ENCODE measurements at regions not wholly inside any gene's neighbourhood (a gene's known extent, or its start where the extent isn't known, plus 50 kb on each side); places are given as distances from the start of the nearest gene placed in this dataset.

GRCh38 chr7:113800826-113801225 lies 118.0 kb downstream of the PPP1R3A start:
- no peaks in the 10 kb centered on the region for H3K36me3 ChIP-seq
- H3K4me3 ChIP-seq: no peak overlapping the region
- H3K4me1 ChIP-seq: no peaks in the 10 kb centered on the region
- DNase-seq: no peak
- intact Hi-C loops (cut with DNase I; ENCODE audit: low total_unique reads): no loop called here
- WGBS, 5 donors: 55 to 70% (median 68%) methylated on average over 2 of the region's 2 CpGs
- H3K27ac ChIP-seq: no peak overlapping the region
- no peaks in the 10 kb centered on the region for H3K9me3 ChIP-seq
- no peaks in the 10 kb centered on the region for H3K27me3 ChIP-seq
- TF ChIP-seq POLR2AphosphoS5 (IDR thresholded peaks at IDR 0.05) (no peak), EP300 (IDR thresholded peaks at IDR 0.05) (no peak), CTCF (IDR thresholded peaks at IDR 0.05) (no peak), POLR2A (IDR thresholded peaks at IDR 0.05) (no peak)

GRCh38 chr7:113799896-113800295 lies 118.9 kb downstream of the PPP1R3A start:
- no peaks in the 10 kb centered on the region for H3K27me3 ChIP-seq
- WGBS, 5 donors: 33 to 46% (median 38%) methylated on average over 3 of the region's 3 CpGs
- H3K4me3 ChIP-seq: no peak overlapping the region
- no peaks in the 10 kb centered on the region for H3K36me3 ChIP-seq
- TF ChIP-seq POLR2A (IDR thresholded peaks at IDR 0.05) (no peak), CTCF (IDR thresholded peaks at IDR 0.05) (no peak), EP300 (IDR thresholded peaks at IDR 0.05) (no peak), POLR2AphosphoS5 (IDR thresholded peaks at IDR 0.05) (no peak)
- no peak overlapping the region for H3K27ac ChIP-seq
- H3K9me3 ChIP-seq: no peaks in the 10 kb centered on the region
- no peaks in the 10 kb centered on the region for H3K4me1 ChIP-seq
- peak in 1 of 2 donors; percentile 46 for DNase-seq
- intact Hi-C loops (cut with DNase I; ENCODE audit: low total_unique reads): no loop called here

- WGBS, 5 donors: 59 to 71% (median 68%) methylated on average over 2 of the region's 2 CpGs
- intact Hi-C loops (cut with DNase I; ENCODE audit: low total_unique reads): no loop called here
Observed at GRCh38 chr7:113797420-113798010, 121.3 kb downstream of the PPP1R3A start.

GRCh38 chr7:113796557-113796956 lies 122.3 kb downstream of the PPP1R3A start:
- H3K27me3 ChIP-seq: no peaks in the 10 kb centered on the region
- H3K4me1 ChIP-seq: no peaks in the 10 kb centered on the region
- intact Hi-C loops (cut with DNase I; ENCODE audit: low total_unique reads): no loop called here
- DNase-seq: no peak
- 52 to 78% (median 66%) methylated on average over 2 of the region's 2 CpGs for WGBS, 5 donors
- TF ChIP-seq POLR2AphosphoS5 (IDR thresholded peaks at IDR 0.05): no peak
- no peak for TF ChIP-seq POLR2A (IDR thresholded peaks at IDR 0.05)
- no peak overlapping the region for H3K4me3 ChIP-seq
- H3K36me3 ChIP-seq: no peaks in the 10 kb centered on the region
- no peaks in the 10 kb centered on the region for H3K9me3 ChIP-seq
- H3K27ac ChIP-seq: no peak overlapping the region

More at GRCh38 chr7:113797420-113798010, 121.3 kb downstream of the PPP1R3A start:
- Histone ChIP-seq H3K27ac (no peak overlapping the region), H3K4me3 (no peak overlapping the region), H3K36me3 (no peaks in the 10 kb centered on the region), H3K9me3 (no peaks in the 10 kb centered on the region), H3K27me3 (no peaks in the 10 kb centered on the region), H3K4me1 (no peaks in the 10 kb centered on the region)
- TF ChIP-seq CTCF (IDR thresholded peaks at IDR 0.05): no peak
- no peak for TF ChIP-seq POLR2AphosphoS5 (IDR thresholded peaks at IDR 0.05)
- TF ChIP-seq EP300 (IDR thresholded peaks at IDR 0.05): no peak
- TF ChIP-seq POLR2A (IDR thresholded peaks at IDR 0.05): no peak
- no peak for DNase-seq

- H3K27me3 ChIP-seq: no peaks in the 10 kb centered on the region
- intact Hi-C loops (cut with DNase I; ENCODE audit: low total_unique reads): no loop called here
- no peaks in the 10 kb centered on the region for H3K4me1 ChIP-seq
- 50 to 73% (median 60%) methylated on average over 1 of the region's 1 CpG for WGBS, 5 donors
- no peaks in the 10 kb centered on the region for H3K9me3 ChIP-seq
- no peak for TF ChIP-seq POLR2A (IDR thresholded peaks at IDR 0.05)
- H3K36me3 ChIP-seq: no peaks in the 10 kb centered on the region
- no peak for DNase-seq
- H3K4me3 ChIP-seq: no peak overlapping the region
- H3K27ac ChIP-seq: no peak overlapping the region
Observed at GRCh38 chr7:113794573-113794972, 124.2 kb downstream of the PPP1R3A start.
